Left ventricle myocardium inferior (tissue), 1 donor: ENCODE measurements at regions not wholly inside any gene's neighbourhood (a gene's known extent, or its start where the extent isn't known, plus 50 kb on each side); places are given as distances from the start of the nearest gene placed in this dataset.
"Not testable (repeated sequence)": the region's sequence is repeated elsewhere in the genome, so short reads cannot be mapped to it uniquely, and the experiment has no call there.

Source experiments
- DNase-seq: peaks from one replicate; pipeline ENCODE4 v3.0.0-alpha.2; 2020
- H3K27ac ChIP-seq: fragments of 200-600 bp; replicated peaks from 2 replicates; pipeline ENCODE4 v1.8.0; 2021
- H3K27me3 ChIP-seq: fragments of 200-600 bp; 2 replicates; pipeline ENCODE4 v1.8.0; 2021; ENCODE audit warnings: low read depth
- H3K36me3 ChIP-seq: fragments of 200-600 bp; 2 replicates; pipeline ENCODE4 v1.8.0; 2021
- H3K4me1 ChIP-seq: fragments of 200-600 bp; 2 replicates; pipeline ENCODE4 v1.8.0; 2021
- H3K4me3 ChIP-seq: fragments of 200-600 bp; 2 replicates; pipeline ENCODE4 v1.8.0; 2021; ENCODE audit warnings: mild to moderate bottlenecking, moderate library complexity
- H3K9me3 ChIP-seq: fragments of 200-600 bp; replicated peaks from 2 replicates; pipeline ENCODE4 v1.8.0; 2021
- intact Hi-C: fragments of 100-400 bp; cut with micrococcal nuclease; formaldehyde crosslinking; loops from one replicate; pipeline ENCODE4 v1.11.0; 2022
- TF ChIP-seq, protein P1 (sequence below): fragments of 200-600 bp; IDR thresholded peaks from 2 replicates; pipeline ENCODE4 v1.8.0; 2021; ENCODE audit warnings: antibody characterized with exemption, mild to moderate bottlenecking, borderline replicate concordance
- donor health status: DM: no; HTN: yes; CAD: no; lungs with severe emphysema.

DNA sequence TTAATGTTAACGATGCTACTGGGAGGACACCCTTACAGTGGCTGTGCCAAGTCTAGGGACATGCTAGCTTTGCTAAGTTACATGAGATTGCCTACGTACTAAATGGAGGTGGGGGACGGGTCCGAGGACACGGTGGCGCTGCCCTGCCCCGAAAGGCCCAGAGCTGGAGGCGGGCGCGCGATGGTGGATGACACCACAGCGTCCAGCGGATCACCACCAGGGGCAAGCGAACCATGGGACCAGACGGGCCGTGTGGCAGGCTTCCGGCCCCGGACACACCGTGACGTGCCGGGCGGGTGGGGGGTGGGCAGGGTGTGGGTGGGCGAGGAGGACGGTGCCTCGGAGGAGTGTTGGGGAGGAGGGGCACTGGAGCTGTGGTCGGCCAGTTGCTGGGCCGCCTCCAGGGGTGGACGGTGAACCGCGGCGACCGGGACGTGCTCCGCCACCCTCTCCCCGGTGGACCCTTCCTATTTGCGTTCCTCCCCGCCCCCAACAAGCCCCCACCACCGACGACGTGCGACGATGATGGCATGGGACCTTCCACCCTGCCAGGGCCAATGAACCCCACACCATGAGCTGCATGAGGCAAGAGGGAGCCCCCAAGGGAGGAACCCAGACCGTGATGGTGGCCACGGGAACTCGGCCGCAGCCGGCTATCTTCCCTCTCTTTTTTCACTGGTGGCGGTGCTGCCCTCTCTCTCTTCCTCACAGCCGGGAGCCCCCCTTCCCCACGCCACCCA, 773.3 kb upstream of the DEFB115 start:
- Histone ChIP-seq H3K27me3 (peaks cover 28% of the 10 kb centered on the region), H3K9me3 (peaks cover 62% of the 10 kb centered on the region), H3K4me3 (no peak overlapping the region), H3K4me1 (no peaks in the 10 kb centered on the region), H3K27ac (no peak overlapping the region), H3K36me3 (peaks cover 1% of the 10 kb centered on the region)
- TF ChIP-seq, protein P1, sequence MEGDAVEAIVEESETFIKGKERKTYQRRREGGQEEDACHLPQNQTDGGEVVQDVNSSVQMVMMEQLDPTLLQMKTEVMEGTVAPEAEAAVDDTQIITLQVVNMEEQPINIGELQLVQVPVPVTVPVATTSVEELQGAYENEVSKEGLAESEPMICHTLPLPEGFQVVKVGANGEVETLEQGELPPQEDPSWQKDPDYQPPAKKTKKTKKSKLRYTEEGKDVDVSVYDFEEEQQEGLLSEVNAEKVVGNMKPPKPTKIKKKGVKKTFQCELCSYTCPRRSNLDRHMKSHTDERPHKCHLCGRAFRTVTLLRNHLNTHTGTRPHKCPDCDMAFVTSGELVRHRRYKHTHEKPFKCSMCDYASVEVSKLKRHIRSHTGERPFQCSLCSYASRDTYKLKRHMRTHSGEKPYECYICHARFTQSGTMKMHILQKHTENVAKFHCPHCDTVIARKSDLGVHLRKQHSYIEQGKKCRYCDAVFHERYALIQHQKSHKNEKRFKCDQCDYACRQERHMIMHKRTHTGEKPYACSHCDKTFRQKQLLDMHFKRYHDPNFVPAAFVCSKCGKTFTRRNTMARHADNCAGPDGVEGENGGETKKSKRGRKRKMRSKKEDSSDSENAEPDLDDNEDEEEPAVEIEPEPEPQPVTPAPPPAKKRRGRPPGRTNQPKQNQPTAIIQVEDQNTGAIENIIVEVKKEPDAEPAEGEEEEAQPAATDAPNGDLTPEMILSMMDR = no peak
- intact Hi-C loops = no loop called here
- no peak for DNase-seq

DNA sequence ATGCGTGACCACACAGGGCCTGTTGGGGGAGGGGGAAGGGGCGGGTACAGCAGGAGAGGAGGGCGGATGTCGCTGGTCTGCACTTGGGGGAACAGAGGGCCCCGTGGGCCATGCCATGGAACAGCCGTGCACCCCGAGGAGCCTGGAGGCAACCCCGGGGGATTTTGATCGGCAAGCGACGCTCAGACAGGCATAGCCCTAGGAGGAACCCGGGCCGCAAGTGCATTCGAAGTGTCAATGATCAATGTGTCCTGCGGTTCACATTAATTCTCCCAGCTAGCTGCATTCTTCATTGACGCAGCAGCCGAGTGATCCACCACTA, 772.8 kb upstream of the DEFB115 start:
- H3K4me3 ChIP-seq = no peak overlapping the region
- intact Hi-C loops = no loop called here
- H3K27me3 ChIP-seq = peaks cover 33% of the 10 kb centered on the region
- no peaks in the 10 kb centered on the region for H3K36me3 ChIP-seq
- H3K4me1 ChIP-seq = no peaks in the 10 kb centered on the region
- no peak for DNase-seq
- no peak overlapping the region for H3K27ac ChIP-seq
- peaks cover 57% of the 10 kb centered on the region for H3K9me3 ChIP-seq
- TF ChIP-seq, protein P1 = no peak

DNA sequence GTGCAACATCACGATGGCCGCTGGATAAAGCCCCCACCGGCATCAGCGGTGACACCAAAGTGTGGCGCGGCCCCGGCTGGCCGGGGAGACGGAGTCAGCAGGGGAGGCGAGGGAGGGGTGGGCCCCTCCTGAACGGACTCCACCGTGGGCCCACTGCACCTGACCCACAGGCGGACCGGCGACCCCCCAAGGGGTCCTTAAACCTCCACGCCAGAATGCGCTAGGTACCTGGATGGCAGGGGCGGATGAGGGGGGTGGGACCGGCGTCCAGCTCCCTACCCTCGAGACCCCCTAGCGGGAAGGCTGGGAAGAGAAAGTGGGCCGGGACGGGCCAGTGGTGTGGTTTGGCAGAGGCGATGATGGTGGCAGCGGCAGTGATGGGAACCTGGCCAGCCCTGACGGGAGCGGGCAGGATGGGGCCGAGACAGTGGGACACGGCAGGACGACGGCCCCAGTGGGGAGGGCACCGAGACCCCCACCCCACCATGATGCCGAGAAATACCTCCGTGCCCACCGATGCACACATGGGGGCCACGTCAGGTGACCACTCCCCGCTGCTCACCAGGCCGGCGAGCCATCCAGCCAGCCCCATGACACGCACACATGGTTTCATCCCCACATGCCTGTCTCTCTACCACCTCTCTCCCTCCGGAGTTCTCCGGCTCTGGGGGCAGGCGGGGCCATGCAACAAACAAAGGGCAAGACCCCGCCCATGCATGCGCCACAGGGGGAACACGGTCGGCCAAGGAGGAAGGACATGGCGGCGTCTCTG, 771.9 kb upstream of the DEFB115 start:
- Histone ChIP-seq H3K4me1 (no peaks in the 10 kb centered on the region), H3K27me3 (peaks cover 39% of the 10 kb centered on the region), H3K27ac (no peak overlapping the region), H3K4me3 (no peak overlapping the region), H3K36me3 (no peaks in the 10 kb centered on the region), H3K9me3 (peaks cover 49% of the 10 kb centered on the region)
- intact Hi-C loops = no loop called here
- no peak for DNase-seq
- TF ChIP-seq, protein P1 = no peak

DNA sequence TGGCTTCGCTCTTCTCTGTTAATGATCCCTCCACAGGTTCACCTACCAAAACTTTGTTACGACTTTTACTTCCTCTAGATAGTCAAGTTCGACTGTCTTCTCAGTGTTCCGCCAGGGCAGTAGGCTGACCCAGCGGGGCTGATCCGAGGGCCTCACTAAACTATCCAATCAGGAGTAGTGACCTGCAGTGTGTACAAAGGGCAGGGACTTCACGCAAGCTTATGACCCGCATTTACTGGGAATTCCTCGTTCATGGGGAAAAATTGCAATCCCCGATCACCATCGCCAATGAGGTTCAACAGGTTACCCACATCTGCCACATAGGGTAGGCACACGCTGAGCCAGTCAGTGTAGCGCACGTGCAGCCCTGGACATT, 771.4 kb upstream of the DEFB115 start:
- TF ChIP-seq, protein P1 = no peak
- Histone ChIP-seq H3K4me3 (no peak overlapping the region), H3K27me3 (peaks cover 39% of the 10 kb centered on the region), H3K36me3 (no peaks in the 10 kb centered on the region), H3K4me1 (no peaks in the 10 kb centered on the region), H3K27ac (no peak overlapping the region), H3K9me3 (peaks cover 43% of the 10 kb centered on the region)
- intact Hi-C loops = no loop called here
- no peak for DNase-seq

DNA sequence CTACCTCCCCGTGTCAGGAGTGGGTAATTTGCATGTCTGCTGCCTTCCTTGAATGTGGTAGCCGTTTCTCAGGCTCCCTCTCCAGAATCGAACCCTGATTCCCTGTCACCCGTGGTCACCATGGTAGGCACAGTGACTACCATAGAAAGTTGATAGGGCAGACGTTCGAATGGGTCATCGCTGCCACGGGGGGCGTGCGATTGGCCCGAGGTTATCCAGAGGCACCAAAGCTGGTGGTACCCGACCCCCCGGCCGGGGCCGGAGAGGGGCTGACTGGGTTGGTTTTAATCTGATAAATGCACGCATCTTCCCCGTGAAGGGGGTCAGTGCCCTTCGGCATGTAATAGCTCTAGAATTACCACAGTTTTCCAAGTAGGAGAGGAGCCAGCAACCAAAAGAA, 770.0 kb upstream of the DEFB115 start:
- intact Hi-C loops, H3K36me3 ChIP-seq, H3K4me1 ChIP-seq, H3K4me3 ChIP-seq, DNase-seq, H3K27ac ChIP-seq: not testable (repeated sequence)
- Histone ChIP-seq H3K27me3 (peaks cover 39% of the 10 kb centered on the region), H3K9me3 (peaks cover 44% of the 10 kb centered on the region)
